SK-N-DZ (cell line): ENCODE measurements at regions not wholly inside any gene's neighbourhood (a gene's known extent, or its start where the extent isn't known, plus 50 kb on each side); places are given as distances from the start of the nearest gene placed in this dataset.
"Not testable (repeated sequence)": the region's sequence is repeated elsewhere in the genome, so short reads cannot be mapped to it uniquely, and the experiment has no call there.

Source experiments
- DNase-seq: peaks from one replicate; pipeline ENCODE4 v3.0.0-alpha.2; 2015; ENCODE audit warnings: low spot score

DNA sequence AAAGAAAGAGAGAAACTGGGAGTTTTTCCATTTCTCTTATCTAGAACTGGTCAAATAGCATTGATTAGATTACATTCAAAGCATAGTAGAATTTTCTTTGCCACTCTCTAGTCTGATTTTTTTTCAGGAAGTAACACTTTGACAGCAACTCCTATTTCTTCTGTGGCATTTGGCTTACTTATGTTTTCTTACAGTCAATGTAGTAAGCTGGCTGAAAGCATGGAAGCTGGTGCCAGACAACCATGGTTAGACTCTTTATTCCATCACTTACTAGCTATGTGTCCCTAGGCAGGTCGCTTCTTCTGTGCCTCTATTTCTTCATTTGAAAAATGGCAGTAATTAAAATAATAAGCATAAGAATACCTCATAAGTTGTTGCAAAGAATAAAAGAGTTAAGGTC lies 54.2 kb upstream of the OPRM1 start:
- no peak for DNase-seq

GRCh38 chr6:153980171-153980570 lies 58.9 kb upstream of the OPRM1 start:
- no peak for DNase-seq

GRCh38 chr6:153978911-153979548 lies 60.0 kb upstream of the OPRM1 start:
- not testable (repeated sequence) for DNase-seq

DNA sequence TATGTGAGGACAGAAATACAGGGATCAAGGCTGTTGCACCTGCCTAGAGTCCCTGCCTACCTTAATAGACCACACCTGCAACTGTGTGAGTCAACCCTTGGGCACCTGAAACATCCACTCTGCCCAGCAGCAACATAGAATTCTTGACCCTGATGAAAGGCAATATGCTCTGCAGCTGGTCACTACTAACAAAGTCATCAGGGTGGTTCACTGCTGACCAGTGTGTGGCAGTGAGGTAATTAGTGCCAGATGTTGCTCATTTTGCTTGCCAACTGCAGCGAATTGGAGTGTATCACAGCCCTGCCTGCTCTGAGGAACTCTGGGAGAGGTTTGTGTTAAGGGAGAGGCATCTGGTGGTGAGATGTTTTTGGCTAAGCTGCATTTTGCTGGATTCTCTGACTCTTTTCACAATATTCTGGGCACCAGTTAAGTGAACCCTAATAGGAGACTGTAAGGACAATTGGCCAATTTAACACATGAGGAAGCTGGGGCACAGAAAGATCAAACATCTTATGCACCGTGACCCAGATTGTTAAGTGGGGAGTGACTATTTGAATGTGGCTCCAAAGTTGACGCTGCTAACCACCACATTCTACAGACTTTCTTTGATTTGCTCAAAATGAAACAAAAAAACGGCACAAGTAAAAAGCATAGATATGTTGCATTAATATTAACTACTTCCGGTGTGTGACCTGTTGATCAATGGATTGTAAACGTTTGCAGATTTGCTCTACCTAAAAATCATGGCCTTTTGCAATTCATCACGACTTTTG lies 61.9 kb upstream of the OPRM1 start:
- no peak for DNase-seq

GRCh38 chr6:153966001-153966400 lies 73.0 kb upstream of the OPRM1 start:
- no peak for DNase-seq

- no peak for DNase-seq
These were observed 75.7 kb upstream of the OPRM1 start for GRCh38 chr6:153963352-153963751.

GRCh38 chr6:153962555-153962954 lies 76.5 kb upstream of the OPRM1 start:
- no peak for DNase-seq

DNA sequence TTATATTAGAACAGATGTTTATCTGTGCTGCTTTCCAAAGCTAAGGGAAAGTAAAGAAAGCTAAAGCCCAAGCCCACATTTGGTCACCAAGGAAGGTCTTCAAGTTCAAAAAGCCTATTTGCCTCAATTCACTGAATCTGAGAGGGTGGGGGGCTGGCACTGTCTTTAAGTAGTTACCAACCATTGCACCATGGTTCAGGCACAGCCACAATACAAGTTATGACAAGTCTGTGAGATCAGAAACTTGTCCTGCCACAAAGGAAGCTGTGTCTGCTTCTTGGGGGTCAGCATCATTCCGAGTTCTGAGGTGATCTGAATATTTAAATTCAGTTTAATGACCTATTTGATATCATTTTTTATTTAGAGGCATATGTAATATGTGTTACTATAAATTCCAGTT lies 78.3 kb upstream of the OPRM1 start:
- DNase-seq = no peak

GRCh38 chr6:153960281-153960680 lies 78.8 kb upstream of the OPRM1 start:
- DNase-seq = no peak

DNA sequence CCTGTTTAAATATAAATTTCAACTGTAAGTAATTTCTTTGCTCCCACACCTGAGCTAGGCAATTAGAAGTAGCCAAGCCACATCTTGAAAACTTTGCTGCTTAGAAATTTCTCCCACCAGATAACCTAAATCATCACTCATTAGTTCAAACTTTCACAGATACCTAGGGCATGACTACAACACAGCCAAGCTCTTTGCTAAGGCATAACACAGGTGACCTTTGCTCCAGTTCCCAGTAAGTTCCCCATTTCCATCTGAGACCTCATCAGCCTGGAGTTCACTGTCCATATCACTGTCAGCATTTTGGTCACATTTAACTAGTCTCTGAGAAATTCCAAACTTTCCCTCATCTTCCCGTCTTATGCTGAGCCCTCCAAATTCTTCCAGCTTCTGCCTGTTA lies 79.8 kb upstream of the OPRM1 start:
- no peak for DNase-seq

- no peak for DNase-seq
These were observed 80.2 kb upstream of the OPRM1 start for GRCh38 chr6:153958860-153959259.

DNA sequence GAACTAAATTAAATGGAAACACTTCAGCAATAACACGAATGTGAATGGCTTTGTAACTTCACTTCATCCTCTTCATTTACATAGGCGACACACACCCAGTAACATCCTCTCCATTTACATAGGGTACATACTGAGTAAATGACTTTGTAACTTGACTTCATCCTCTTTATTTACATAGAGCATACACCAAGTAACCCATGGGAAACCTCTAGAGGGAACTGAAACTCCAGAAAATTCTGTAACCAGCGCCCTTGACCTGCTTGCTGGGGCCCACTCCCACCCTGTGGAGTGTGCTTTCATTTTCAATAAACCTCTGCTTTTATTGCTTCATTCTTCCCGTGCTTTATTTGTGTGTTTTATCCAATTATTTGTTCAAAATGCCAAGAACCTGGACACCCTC lies 81.6 kb upstream of the OPRM1 start:
- no peak for DNase-seq

- DNase-seq = no peak
These were observed 82.2 kb upstream of the OPRM1 start for GRCh38 chr6:153956808-153957207.

GRCh38 chr6:153949616-153950015 lies 89.4 kb upstream of the OPRM1 start:
- DNase-seq = no peak

DNA sequence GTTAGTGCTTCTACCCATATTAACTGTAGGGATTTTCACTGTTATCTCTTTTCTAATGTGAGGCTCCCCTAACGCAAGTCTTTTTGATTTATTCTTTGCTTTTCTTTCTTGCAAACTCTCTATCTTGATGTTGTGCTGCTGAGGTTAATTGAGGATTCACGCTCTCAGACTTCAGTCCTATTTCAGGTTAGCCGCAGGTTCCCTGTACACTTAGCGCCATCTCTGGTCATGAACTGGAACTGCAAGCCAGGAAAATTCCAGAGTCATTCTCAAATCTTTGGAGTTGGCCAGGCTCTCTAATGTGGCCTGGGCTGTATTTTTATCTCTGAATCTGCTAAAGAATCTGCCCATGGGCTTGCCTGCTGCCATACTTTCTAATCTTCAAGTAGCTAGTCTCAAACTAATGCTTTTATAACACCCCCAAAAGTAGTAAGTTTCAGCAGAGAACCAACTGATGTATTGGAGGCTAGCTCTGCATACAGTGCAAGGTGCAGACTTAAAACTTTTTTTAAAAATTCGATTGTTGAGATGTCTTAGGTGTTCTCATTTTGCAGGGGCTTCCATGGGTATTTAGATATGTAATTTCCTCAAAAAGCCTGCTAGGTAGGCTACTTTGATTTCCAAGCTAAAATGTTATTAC lies 91.1 kb upstream of the OPRM1 start:
- DNase-seq = no peak

GRCh38 chr6:153944201-153944600 lies 94.8 kb upstream of the OPRM1 start:
- DNase-seq = no peak

- no peak for DNase-seq
These were observed 96.7 kb upstream of the OPRM1 start for GRCh38 chr6:153942361-153942760.

- peak; percentile 76 for DNase-seq
These were observed 97.3 kb upstream of the OPRM1 start for GRCh38 chr6:153941768-153942167.

GRCh38 chr6:153938876-153939275 lies 100.2 kb upstream of the OPRM1 start:
- no peak for DNase-seq

DNA sequence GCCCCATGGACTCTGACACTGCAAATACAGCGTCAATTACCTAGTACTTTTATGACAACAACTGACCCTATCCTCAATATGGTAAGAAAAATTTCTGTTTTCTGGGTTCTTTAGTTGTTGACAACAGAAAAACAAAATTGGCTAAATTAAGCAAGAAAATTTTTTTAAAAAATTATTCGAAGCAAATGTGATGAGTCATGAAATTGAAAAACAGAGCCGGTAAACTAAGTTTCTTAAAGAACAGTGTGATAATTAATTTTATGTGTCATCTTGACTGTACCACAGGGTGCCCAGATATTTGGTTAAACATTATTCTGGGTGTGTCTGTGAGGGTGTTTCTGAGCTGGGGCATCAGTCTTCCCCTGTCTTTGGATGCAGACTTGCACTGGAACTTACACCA lies 107.6 kb upstream of the OPRM1 start:
- no peak for DNase-seq

DNA sequence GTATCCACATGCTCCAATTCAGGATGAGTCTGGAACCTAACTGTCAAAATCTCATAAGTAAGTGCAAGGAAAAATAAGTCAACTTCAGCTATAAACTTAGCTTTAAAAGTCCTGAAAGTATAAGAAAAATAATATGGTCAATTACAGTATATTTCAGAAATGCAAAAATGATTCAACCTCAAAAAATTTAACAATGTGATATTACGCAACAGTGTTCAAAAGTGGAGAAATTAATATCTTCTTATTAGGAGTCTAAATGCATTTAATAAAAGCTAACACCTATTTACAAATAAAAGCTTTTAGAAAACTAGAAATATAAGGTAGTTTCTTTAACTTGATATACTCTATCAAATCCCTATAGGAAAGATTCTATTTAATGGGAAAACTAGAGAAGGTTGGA lies 111.2 kb upstream of the OPRM1 start:
- no peak for DNase-seq

- no peak for DNase-seq
These were observed 140.5 kb upstream of the OPRM1 start for GRCh38 chr6:153898360-153899059.
